NCI-H524 (cell line): ENCODE measurements at regions not wholly inside any gene's neighbourhood (a gene's known extent, or its start where the extent isn't known, plus 50 kb on each side); places are given as distances from the start of the nearest gene placed in this dataset.
A peak's percentile ranks its signal among the peaks of the same experiment; 100 is the strongest.
"Not testable (repeated sequence)": the region's sequence is repeated elsewhere in the genome, so short reads cannot be mapped to it uniquely, and the experiment has no call there.

ENCODE experiments used
- DNase-seq, 2 experiments: peaks; one replicate each; lab custom pipeline; 2025; lab: John Stamatoyannopoulos, UW

- DNase-seq, result peak in 1 of 2 experiments; percentile 34
These were observed 68.9 kb downstream of the CYP26B1 start for GRCh38 chr2:72078773-72079172.

- DNase-seq, result no peak
These were observed 69.9 kb downstream of the CYP26B1 start for GRCh38 chr2:72077702-72078169.

- not testable (repeated sequence) for DNase-seq
These were observed 74.3 kb downstream of the CYP26B1 start for GRCh38 chr2:72073373-72073772.

GRCh38 chr2:72064197-72064596 lies 83.5 kb downstream of the CYP26B1 start:
- not testable (repeated sequence) for DNase-seq

GRCh38 chr2:72062336-72062735 lies 85.3 kb downstream of the CYP26B1 start:
- no peak for DNase-seq

GRCh38 chr2:72057308-72057707 lies 90.4 kb downstream of the CYP26B1 start:
- DNase-seq, result no peak

GRCh38 chr2:72051971-72052505 lies 95.6 kb downstream of the CYP26B1 start:
- DNase-seq, result no peak

GRCh38 chr2:72051204-72051603 lies 96.5 kb downstream of the CYP26B1 start:
- DNase-seq, result no peak

GRCh38 chr2:72050734-72051133 lies 96.9 kb downstream of the CYP26B1 start:
- no peak for DNase-seq

GRCh38 chr2:72048881-72049477 lies 98.7 kb downstream of the CYP26B1 start:
- no peak for DNase-seq

- DNase-seq, result no peak
These were observed 103.7 kb downstream of the CYP26B1 start for GRCh38 chr2:72043985-72044384.

- DNase-seq, result peak in 1 of 2 experiments; percentile 18
These were observed 106.0 kb downstream of the CYP26B1 start for GRCh38 chr2:72041638-72042111.

GRCh38 chr2:72040629-72041571 lies 106.8 kb downstream of the CYP26B1 start:
- DNase-seq, result no peak

- no peak for DNase-seq
These were observed 109.1 kb downstream of the CYP26B1 start for GRCh38 chr2:72038524-72038923.

- DNase-seq, result no peak
These were observed 110.4 kb downstream of the CYP26B1 start for GRCh38 chr2:72037261-72037666.

- no peak for DNase-seq
These were observed 111.1 kb downstream of the CYP26B1 start for GRCh38 chr2:72036595-72036994.

- no peak for DNase-seq
These were observed 111.5 kb downstream of the CYP26B1 start for GRCh38 chr2:72036173-72036545.

- no peak for DNase-seq
These were observed 112.0 kb downstream of the CYP26B1 start for GRCh38 chr2:72035518-72036172.

GRCh38 chr2:72034353-72035095 lies 113.1 kb downstream of the CYP26B1 start:
- no peak for DNase-seq

- DNase-seq, result no peak
These were observed 114.0 kb downstream of the CYP26B1 start for GRCh38 chr2:72033636-72034035.

- no peak for DNase-seq
These were observed 115.1 kb downstream of the CYP26B1 start for GRCh38 chr2:72032481-72033041.
